ENCODE measurements at regions not wholly inside any gene's neighbourhood (a gene's known extent, or its start where the extent isn't known, plus 50 kb on each side); places are given as distances from the start of the nearest gene placed in this dataset.

DNA sequence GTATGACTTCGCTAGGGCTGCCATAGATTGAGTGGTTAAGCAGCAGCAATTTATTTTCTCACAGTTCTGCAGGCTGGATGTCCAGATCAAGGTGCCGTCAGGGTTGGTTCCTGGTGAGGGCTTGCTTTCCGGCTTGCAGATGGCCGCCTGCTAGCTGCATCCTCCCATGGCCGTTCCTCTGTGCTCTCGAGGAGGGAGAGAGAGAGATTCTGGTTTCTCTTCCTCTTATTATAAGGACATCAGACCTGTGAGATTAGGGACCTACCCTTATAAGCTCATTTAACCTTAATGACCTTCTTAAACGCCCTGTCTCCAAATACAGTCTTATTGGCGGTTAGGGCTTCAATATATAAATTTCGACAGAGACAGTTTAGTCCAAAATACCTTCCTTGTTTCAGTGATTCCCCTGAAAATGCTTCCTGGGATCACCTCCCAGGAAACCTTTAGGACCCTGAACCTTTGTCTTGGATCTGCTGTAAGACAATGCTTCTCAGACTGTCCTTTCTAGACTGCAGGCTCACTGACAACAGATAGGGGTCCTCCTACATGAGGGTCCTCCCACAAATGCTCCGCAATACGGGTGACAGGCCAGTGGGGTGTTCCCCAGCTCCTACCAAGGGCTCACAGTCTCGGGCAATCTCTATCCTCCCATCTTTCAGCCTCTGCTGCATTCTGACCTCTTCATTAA, 82.5 kb upstream of the BAIAP2L1 start:
- no peaks in the 10 kb centered on the region for H3K4me1 ChIP-seq
- no peak for DNase-seq (ENCODE audit: low spot score in 2 of 2)
- no peaks in the 10 kb centered on the region for H3K36me3 ChIP-seq
- H3K27ac ChIP-seq, result no peak overlapping the region
- 74 to 84% methylated on average over 12 of the region's 12 CpGs for WGBS, 2 donors
- no peak for TF ChIP-seq EP300 (IDR thresholded peaks at IDR 0.05)
- TF ChIP-seq, protein P1, sequence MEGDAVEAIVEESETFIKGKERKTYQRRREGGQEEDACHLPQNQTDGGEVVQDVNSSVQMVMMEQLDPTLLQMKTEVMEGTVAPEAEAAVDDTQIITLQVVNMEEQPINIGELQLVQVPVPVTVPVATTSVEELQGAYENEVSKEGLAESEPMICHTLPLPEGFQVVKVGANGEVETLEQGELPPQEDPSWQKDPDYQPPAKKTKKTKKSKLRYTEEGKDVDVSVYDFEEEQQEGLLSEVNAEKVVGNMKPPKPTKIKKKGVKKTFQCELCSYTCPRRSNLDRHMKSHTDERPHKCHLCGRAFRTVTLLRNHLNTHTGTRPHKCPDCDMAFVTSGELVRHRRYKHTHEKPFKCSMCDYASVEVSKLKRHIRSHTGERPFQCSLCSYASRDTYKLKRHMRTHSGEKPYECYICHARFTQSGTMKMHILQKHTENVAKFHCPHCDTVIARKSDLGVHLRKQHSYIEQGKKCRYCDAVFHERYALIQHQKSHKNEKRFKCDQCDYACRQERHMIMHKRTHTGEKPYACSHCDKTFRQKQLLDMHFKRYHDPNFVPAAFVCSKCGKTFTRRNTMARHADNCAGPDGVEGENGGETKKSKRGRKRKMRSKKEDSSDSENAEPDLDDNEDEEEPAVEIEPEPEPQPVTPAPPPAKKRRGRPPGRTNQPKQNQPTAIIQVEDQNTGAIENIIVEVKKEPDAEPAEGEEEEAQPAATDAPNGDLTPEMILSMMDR (IDR thresholded peaks at IDR 0.05), result no peak
- TF ChIP-seq POLR2A (IDR thresholded peaks at IDR 0.05), result no peak
- H3K9me3 ChIP-seq, result peaks cover 0 to 15% (median 0%) of the 10 kb centered on the region in 4 donors
- no peaks in the 10 kb centered on the region for H3K27me3 ChIP-seq
- no peak overlapping the region for H3K4me3 ChIP-seq

DNA sequence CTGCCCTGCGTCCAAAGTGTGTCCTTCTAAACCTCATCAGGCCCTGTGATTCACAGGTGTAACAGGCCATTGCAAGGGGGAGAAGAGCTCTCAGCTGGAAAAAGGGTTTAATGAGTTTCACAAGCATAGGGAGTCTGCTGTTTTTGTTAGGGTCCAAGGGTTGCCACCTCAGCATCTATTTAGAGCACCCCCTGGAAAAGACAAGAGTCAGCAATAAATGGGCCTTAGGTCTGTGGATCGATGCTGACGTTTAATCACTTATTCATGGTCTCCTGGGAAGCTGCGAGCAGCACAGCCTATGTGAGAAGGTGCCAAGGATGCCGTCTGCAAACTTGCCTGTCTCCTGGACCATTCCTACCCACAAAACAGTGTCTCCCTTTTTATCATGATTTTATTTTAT, 78.4 kb upstream of the BAIAP2L1 start:
- no peak for DNase-seq (ENCODE audit: low spot score in 2 of 2)
- Histone ChIP-seq H3K36me3 (no peaks in the 10 kb centered on the region), H3K27ac (no peak overlapping the region), H3K9me3 (peaks cover 0 to 15% (median 0%) of the 10 kb centered on the region in 4 donors), H3K27me3 (no peaks in the 10 kb centered on the region), H3K4me3 (no peak overlapping the region), H3K4me1 (no peaks in the 10 kb centered on the region)
- WGBS, 2 donors, result 71 to 82% methylated on average over 5 of the region's 5 CpGs
- TF ChIP-seq EP300 (IDR thresholded peaks at IDR 0.05) (no peak), POLR2A (IDR thresholded peaks at IDR 0.05) (no peak)
- TF ChIP-seq, protein P1 (IDR thresholded peaks at IDR 0.05), result no peak

DNA sequence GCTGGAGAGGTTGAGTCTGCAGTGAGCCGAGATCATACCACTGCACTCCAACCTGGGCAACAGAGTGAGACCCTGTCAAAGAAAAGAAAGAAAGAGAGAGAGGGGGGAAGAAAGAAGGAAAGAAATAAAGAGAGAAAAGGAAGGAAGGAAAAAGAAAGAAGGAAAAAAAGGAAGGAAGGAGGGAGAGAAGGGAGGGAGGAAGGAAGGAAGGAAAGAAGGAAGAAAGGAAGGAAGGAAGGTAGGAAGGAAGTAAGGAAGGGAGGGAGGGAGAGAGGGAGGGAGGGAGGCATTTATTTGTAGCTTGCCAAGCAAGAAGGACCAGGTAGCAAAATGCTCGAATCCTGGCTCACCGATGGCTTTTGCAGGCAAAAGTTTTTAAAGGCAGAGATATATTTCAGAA, 74.5 kb upstream of the BAIAP2L1 start:
- peaks cover 0 to 16% of the 10 kb centered on the region in 2 donors for H3K27me3 ChIP-seq
- 86 to 88% methylated on average over 3 of the region's 3 CpGs for WGBS, 2 donors

DNA sequence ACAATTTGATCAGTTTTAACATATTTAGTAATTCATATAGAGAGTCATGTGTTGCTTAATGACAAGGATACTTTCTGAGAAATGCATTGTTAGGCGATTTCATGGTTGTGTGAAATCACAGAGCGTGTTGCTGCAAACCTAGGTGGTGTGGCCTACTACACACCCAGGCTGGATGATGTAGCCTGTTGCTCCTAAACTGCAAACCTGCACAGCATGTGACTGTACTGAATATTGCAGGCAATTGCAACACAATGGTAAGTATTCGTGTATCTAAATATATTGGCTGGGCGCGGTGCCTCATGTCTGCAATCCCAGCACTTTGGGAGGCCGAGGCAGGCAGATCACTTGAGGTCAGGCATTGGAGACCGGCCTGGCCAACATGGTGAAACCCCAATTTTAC, 73.7 kb upstream of the BAIAP2L1 start:
- H3K4me3 ChIP-seq, result no peak overlapping the region
- H3K27ac ChIP-seq, result no peak overlapping the region
- TF ChIP-seq POLR2A (IDR thresholded peaks at IDR 0.05) (no peak), EP300 (IDR thresholded peaks at IDR 0.05) (no peak)
- TF ChIP-seq, protein P1 (IDR thresholded peaks at IDR 0.05), result no peak
- H3K36me3 ChIP-seq, result no peaks in the 10 kb centered on the region
- H3K9me3 ChIP-seq, result peaks cover 0 to 11% (median 0%) of the 10 kb centered on the region in 4 donors
- no peak for DNase-seq (ENCODE audit: low spot score in 2 of 2)
- H3K4me1 ChIP-seq, result peaks cover 0 to 8% (median 0%) of the 10 kb centered on the region in 4 donors
- H3K27me3 ChIP-seq, result peaks cover 0 to 20% of the 10 kb centered on the region in 2 donors
- 91 to 93% methylated on average over 7 of the region's 7 CpGs for whole genome bisulfite sequencing, 2 donors

More for the DNA sequence above, 74.5 kb upstream of the BAIAP2L1 start:
- Histone ChIP-seq H3K4me3 (no peak overlapping the region), H3K4me1 (peaks cover 0 to 7% (median 0%) of the 10 kb centered on the region in 4 donors), H3K9me3 (peaks cover 0 to 11% (median 0%) of the 10 kb centered on the region in 4 donors), H3K36me3 (no peaks in the 10 kb centered on the region), H3K27ac (no peak overlapping the region)
- no peak for DNase-seq (ENCODE audit: low spot score in 2 of 2)
- TF ChIP-seq POLR2A (IDR thresholded peaks at IDR 0.05), result no peak
- no peak for TF ChIP-seq EP300 (IDR thresholded peaks at IDR 0.05)
- TF ChIP-seq, protein P1 (IDR thresholded peaks at IDR 0.05), result no peak

DNA sequence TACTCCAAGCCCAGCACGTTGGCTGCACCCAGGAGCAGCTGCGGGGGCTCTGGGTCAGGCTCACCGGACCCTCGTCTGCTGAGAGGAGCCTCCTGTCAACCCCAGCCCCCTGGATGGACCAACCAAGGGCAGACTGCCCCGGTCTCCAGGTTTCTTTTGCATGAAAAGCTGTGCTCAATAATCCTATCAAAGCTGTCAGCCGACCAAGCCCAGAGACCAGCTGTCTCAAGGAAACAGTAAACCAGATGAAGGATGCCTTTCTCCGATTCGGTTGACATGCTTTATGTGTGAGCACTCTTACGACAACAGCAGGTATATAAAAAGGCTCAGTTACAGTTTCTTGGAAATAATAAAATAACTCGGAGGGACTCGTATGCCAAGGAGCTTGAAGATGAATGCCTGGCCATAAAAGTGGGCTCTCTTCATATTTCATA, 71.6 kb upstream of the BAIAP2L1 start:
- no peak overlapping the region for H3K4me3 ChIP-seq
- H3K9me3 ChIP-seq, result peaks cover 0 to 27% (median 0%) of the 10 kb centered on the region in 4 donors
- WGBS, 2 donors, result 52 to 69% methylated on average over 11 of the region's 11 CpGs
- H3K27ac ChIP-seq, result no peak overlapping the region
- no peaks in the 10 kb centered on the region for H3K36me3 ChIP-seq
- DNase-seq (ENCODE audit: low spot score in 2 of 2), result no peak
- peaks cover 0 to 8% (median 0%) of the 10 kb centered on the region in 4 donors for H3K4me1 ChIP-seq
- peaks cover 0 to 20% of the 10 kb centered on the region in 2 donors for H3K27me3 ChIP-seq
- TF ChIP-seq, protein P1 (IDR thresholded peaks at IDR 0.05), result no peak
- TF ChIP-seq POLR2A (IDR thresholded peaks at IDR 0.05), result no peak
- no peak for TF ChIP-seq EP300 (IDR thresholded peaks at IDR 0.05)

Measured in tibial nerve (tissue), 4 donors.